HL-60 (cell line): ENCODE measurements at regions not wholly inside any gene's neighbourhood (a gene's known extent, or its start where the extent isn't known, plus 50 kb on each side); places are given as distances from the start of the nearest gene placed in this dataset.

Source experiments
- CTCF ChIP-seq: IDR thresholded peaks from one replicate; pipeline ENCODE4 v1.5.1; 2011; ENCODE audit warnings: low read length, control low read depth, inconsistent platforms; ENCODE audit not compliant: insufficient read depth
- GABPA ChIP-seq: IDR thresholded peaks from 2 replicates; pipeline ENCODE4 v1.6.1; 2012; ENCODE audit warnings: low read depth
- POLR2AphosphoS5 ChIP-seq: IDR thresholded peaks from 2 replicates; pipeline ENCODE4 v1.6.1; 2012; ENCODE audit warnings: low read depth
- REST ChIP-seq: IDR thresholded peaks from 2 replicates; pipeline ENCODE4 v1.6.1; 2012; ENCODE audit warnings: low read depth; ENCODE audit not compliant: insufficient replicate concordance
- SPI1 ChIP-seq: IDR thresholded peaks from 2 replicates; pipeline ENCODE4 v1.6.1; 2012; ENCODE audit warnings: low read depth, mild to moderate bottlenecking, borderline replicate concordance

GRCh38 chr4:188707036-188707435 is 567.8 kb downstream of the TRIML1 start:
- TF ChIP-seq CTCF (no peak), SPI1 (no peak), POLR2AphosphoS5 (no peak), GABPA (no peak), REST (no peak)
